GM23248 (cell line): ENCODE measurements at regions not wholly inside any gene's neighbourhood (a gene's known extent, or its start where the extent isn't known, plus 50 kb on each side); places are given as distances from the start of the nearest gene placed in this dataset.

Source experiments
- EZH2 ChIP-seq: fragments of 200-600 bp; sonication (generic); IDR thresholded peaks from 2 replicates; pipeline ENCODE4 v1.6.1; 2018; ENCODE audit warnings: antibody characterized with exemption, mild to moderate bottlenecking; ENCODE audit not compliant: insufficient read depth, poor library complexity, severe bottlenecking
- EZH2phosphoT487 ChIP-seq: fragments of 200-600 bp; sonication (generic); IDR thresholded peaks from 2 replicates; pipeline ENCODE4 v1.6.1; 2018; ENCODE audit warnings: antibody characterized with exemption, moderate library complexity, mild to moderate bottlenecking, low read depth; ENCODE audit not compliant: insufficient read depth

DNA sequence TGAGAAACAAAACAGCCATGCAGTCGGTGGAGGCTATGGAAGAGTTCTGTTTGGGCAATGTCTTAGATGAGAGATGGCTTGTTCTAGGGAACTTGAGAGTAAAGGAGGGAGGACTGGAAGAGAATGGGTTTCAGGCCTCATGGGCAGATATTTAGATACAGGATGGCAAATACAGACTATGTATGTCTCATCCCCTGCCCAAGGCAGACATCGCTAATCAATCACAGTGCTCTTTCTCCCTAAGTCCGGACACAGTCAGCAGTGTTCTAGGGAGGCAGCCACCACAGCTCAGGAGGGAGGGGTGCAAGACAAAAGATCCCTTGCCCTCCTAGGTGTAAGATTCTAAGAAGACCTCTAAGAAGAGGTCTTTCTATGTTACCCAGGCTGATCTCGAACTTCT is 159.3 kb upstream of the TLE3 start:
- TF ChIP-seq EZH2phosphoT487, result no peak
- no peak for TF ChIP-seq EZH2
